Sigmoid colon (tissue), 3 donors: ENCODE measurements at regions not wholly inside any gene's neighbourhood (a gene's known extent, or its start where the extent isn't known, plus 50 kb on each side); places are given as distances from the start of the nearest gene placed in this dataset.

ENCODE experiments used
- CTCF ChIP-seq, 4 experiments: fragments of 450-650 bp in 3 of 4; fragments of 200-600 bp in 1 of 4; IDR thresholded peaks; one replicate each; pipeline ENCODE4 v1.5.1; 2016 to 2019; ENCODE audit warnings: antibody characterized with exemption in 4 of 4, mild to moderate bottlenecking in 3 of 4, moderate library complexity in 2 of 4
- POLR2A ChIP-seq, 2 donors: fragments of 450-650 bp; IDR thresholded peaks; one replicate each; pipeline ENCODE4 v1.6.1; 2016; ENCODE audit warnings: antibody characterized with exemption in 2 of 2, mild to moderate bottlenecking in 2 of 2, moderate library complexity in 2 of 2

GRCh38 chr3:27034255-27034654, 334.9 kb downstream of the NEK10 start:
- TF ChIP-seq POLR2A (IDR thresholded peaks at IDR 0.05) (no peak), CTCF (IDR thresholded peaks at IDR 0.05) (no peak)
